Activated CD8-positive, alpha-beta T cell treated with anti-CD3 and anti-CD28 coated beads for 36 hours (primary cell): ENCODE measurements at regions not wholly inside any gene's neighbourhood (a gene's known extent, or its start where the extent isn't known, plus 50 kb on each side); places are given as distances from the start of the nearest gene placed in this dataset.

Experiments
- ATAC-seq: fragments of 200-7000 bp; cut with Tn5 transposase; one replicate; pipeline ENCODE4 v1.10.0; 2021; ENCODE audit warnings: mild to moderate bottlenecking, moderate library complexity
- CTCF ChIA-PET: fragments of 350-600 bp; sonication (Branson Sonifier 250); formaldehyde crosslinking; loops from one replicate; lab custom pipeline; 2021; ENCODE audit warnings: antibody characterized with exemption; lab: Charles Lee
- POLR2A ChIA-PET: fragments of 350-600 bp; sonication (Branson Sonifier 250); formaldehyde crosslinking; loops from one replicate; lab custom pipeline; 2021; ENCODE audit warnings: antibody characterized with exemption; lab: Charles Lee
- DNase-seq: peaks from one replicate; pipeline ENCODE4 v3.0.0-alpha.2; 2020
- H3K27ac Mint-ChIP-seq: one replicate; pipeline ENCODE4 v1.8.0; 2021; ENCODE audit warnings: mild to moderate bottlenecking, mixed read lengths
- H3K27me3 Mint-ChIP-seq: one replicate; pipeline ENCODE4 v1.8.0; 2021; ENCODE audit warnings: mixed read lengths
- H3K36me3 Mint-ChIP-seq: one replicate; pipeline ENCODE4 v1.8.0; 2021; ENCODE audit warnings: low read depth, mixed read lengths
- H3K4me1 Mint-ChIP-seq: one replicate; pipeline ENCODE4 v1.8.0; 2021; ENCODE audit warnings: low read depth, mixed read lengths
- H3K4me3 Mint-ChIP-seq: one replicate; pipeline ENCODE4 v1.8.0; 2021; ENCODE audit warnings: mild to moderate bottlenecking, moderate library complexity, mixed read lengths
- H3K9me3 Mint-ChIP-seq: one replicate; pipeline ENCODE4 v1.8.0; 2021; ENCODE audit warnings: mixed read lengths
- CTCF ChIP-seq: fragments of 200-600 bp; IDR thresholded peaks from one replicate; pipeline ENCODE4 v1.8.0; 2022; ENCODE audit warnings: antibody characterized with exemption, mild to moderate bottlenecking
- intact Hi-C: fragments of 100-400 bp; cut with micrococcal nuclease; formaldehyde crosslinking; loops from one replicate; pipeline ENCODE4 v1.10.0; 2022

GRCh38 chr4:10343656-10344055, 113.6 kb downstream of the ZNF518B start:
- ChIA-PET POLR2A (no interaction called here), CTCF (no interaction called here)
- DNase-seq: no peak
- no peaks in the 10 kb centered on the region for H3K9me3 Mint-ChIP-seq
- H3K36me3 Mint-ChIP-seq: no peaks in the 10 kb centered on the region
- intact Hi-C loops: no loop called here
- no peaks in the 10 kb centered on the region for H3K4me1 Mint-ChIP-seq
- no peak for TF ChIP-seq CTCF
- no peak overlapping the region for H3K4me3 Mint-ChIP-seq
- H3K27ac Mint-ChIP-seq: no peak overlapping the region
- no peak for ATAC-seq
- peaks cover 3% of the 10 kb centered on the region for H3K27me3 Mint-ChIP-seq

- Mint-ChIP-seq H3K4me1 (no peaks in the 10 kb centered on the region), H3K27ac (no peak overlapping the region), H3K9me3 (no peaks in the 10 kb centered on the region), H3K36me3 (no peaks in the 10 kb centered on the region), H3K27me3 (peaks cover 3% of the 10 kb centered on the region), H3K4me3 (no peak overlapping the region)
- intact Hi-C loops: no loop called here
- ATAC-seq: no peak
- ChIA-PET CTCF (no interaction called here), POLR2A (no interaction called here)
- DNase-seq: no peak
- no peak for TF ChIP-seq CTCF
Measured at GRCh38 chr4:10342866-10343265, 114.4 kb downstream of the ZNF518B start.

GRCh38 chr4:10336471-10336870, 120.8 kb downstream of the ZNF518B start:
- ChIA-PET CTCF (interaction anchor here (1.4 kb wide), 1 partner anchor 16 kb away, joined by 4 read pairs; no protein-coding TSS in a partner anchor), POLR2A (no interaction called here)
- DNase-seq (no peak), ATAC-seq (no peak)
- TF ChIP-seq CTCF: no peak
- Mint-ChIP-seq H3K27me3 (peaks cover 10% of the 10 kb centered on the region), H3K27ac (no peak overlapping the region), H3K4me1 (no peaks in the 10 kb centered on the region), H3K9me3 (no peaks in the 10 kb centered on the region), H3K4me3 (no peak overlapping the region), H3K36me3 (no peaks in the 10 kb centered on the region)
- intact Hi-C loops: no loop called here

GRCh38 chr4:10335050-10335449, 122.2 kb downstream of the ZNF518B start:
- intact Hi-C loops: no loop called here
- Mint-ChIP-seq H3K4me3 (no peak overlapping the region), H3K27ac (no peak overlapping the region), H3K36me3 (no peaks in the 10 kb centered on the region), H3K4me1 (no peaks in the 10 kb centered on the region), H3K27me3 (peaks cover 12% of the 10 kb centered on the region), H3K9me3 (no peaks in the 10 kb centered on the region)
- ChIA-PET CTCF (no interaction called here), POLR2A (no interaction called here)
- TF ChIP-seq CTCF: no peak
- ATAC-seq (no peak), DNase-seq (no peak)

- intact Hi-C loops: no loop called here
- no peak for TF ChIP-seq CTCF
- peaks cover 12% of the 10 kb centered on the region for H3K27me3 Mint-ChIP-seq
- CTCF ChIA-PET: no interaction called here
- no peaks in the 10 kb centered on the region for H3K36me3 Mint-ChIP-seq
- POLR2A ChIA-PET: no interaction called here
- DNase-seq (no peak), ATAC-seq (no peak)
- H3K4me3 Mint-ChIP-seq: no peak overlapping the region
- H3K27ac Mint-ChIP-seq: no peak overlapping the region
- no peaks in the 10 kb centered on the region for H3K4me1 Mint-ChIP-seq
- H3K9me3 Mint-ChIP-seq: no peaks in the 10 kb centered on the region
Measured at GRCh38 chr4:10334506-10335028, 122.7 kb downstream of the ZNF518B start.
